GM06990 (cell line): ENCODE measurements at regions not wholly inside any gene's neighbourhood (a gene's known extent, or its start where the extent isn't known, plus 50 kb on each side); places are given as distances from the start of the nearest gene placed in this dataset.

Experiments
- DNase-seq: peaks from one replicate; pipeline ENCODE4 v3.0.0-alpha.2; 2011; ENCODE audit not compliant: insufficient read length; ENCODE audit errors: extremely low read depth
- H3K27me3 ChIP-seq: replicated peaks from 2 replicates; pipeline ENCODE4 v1.6.0; 2011; ENCODE audit warnings: low read length; ENCODE audit not compliant: control insufficient read depth, insufficient read depth
- H3K36me3 ChIP-seq: 2 replicates; pipeline ENCODE4 v1.5.1; 2011; ENCODE audit warnings: low read length; ENCODE audit not compliant: control insufficient read depth, insufficient read depth
- H3K4me3 ChIP-seq: replicated peaks from 2 replicates; pipeline ENCODE4 v1.5.1; 2011; ENCODE audit warnings: low read depth, mild to moderate bottlenecking, control low read depth, low read length
- TF ChIP-seq, protein P1 (sequence below): IDR thresholded peaks from 2 replicates; pipeline ENCODE4 v1.5.1; 2011; ENCODE audit warnings: low read length, control low read depth, mild to moderate bottlenecking, inconsistent platforms; ENCODE audit not compliant: insufficient read depth, poor library complexity, severe bottlenecking

DNA sequence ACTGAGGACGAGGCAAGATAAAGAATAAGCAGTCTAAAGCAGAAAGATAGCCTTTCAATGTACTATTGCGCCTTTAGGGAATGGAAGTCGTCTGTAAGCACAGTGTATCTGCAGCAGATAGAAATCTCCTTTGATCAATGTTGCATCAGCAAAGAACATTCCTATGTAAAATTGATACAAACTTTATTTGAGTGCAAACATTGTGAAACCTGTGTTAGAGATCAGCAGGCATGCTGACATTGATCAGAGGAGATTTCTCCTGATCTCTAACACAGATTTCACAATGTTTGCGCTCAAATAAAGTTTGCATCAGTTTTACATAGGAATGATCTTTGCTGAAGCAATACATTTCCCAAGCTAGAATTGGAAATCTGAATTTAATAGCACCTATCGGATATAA lies 1446.8 kb downstream of the MRPL39 start:
- TF ChIP-seq, protein P1, sequence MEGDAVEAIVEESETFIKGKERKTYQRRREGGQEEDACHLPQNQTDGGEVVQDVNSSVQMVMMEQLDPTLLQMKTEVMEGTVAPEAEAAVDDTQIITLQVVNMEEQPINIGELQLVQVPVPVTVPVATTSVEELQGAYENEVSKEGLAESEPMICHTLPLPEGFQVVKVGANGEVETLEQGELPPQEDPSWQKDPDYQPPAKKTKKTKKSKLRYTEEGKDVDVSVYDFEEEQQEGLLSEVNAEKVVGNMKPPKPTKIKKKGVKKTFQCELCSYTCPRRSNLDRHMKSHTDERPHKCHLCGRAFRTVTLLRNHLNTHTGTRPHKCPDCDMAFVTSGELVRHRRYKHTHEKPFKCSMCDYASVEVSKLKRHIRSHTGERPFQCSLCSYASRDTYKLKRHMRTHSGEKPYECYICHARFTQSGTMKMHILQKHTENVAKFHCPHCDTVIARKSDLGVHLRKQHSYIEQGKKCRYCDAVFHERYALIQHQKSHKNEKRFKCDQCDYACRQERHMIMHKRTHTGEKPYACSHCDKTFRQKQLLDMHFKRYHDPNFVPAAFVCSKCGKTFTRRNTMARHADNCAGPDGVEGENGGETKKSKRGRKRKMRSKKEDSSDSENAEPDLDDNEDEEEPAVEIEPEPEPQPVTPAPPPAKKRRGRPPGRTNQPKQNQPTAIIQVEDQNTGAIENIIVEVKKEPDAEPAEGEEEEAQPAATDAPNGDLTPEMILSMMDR: no peak
- no peaks in the 10 kb centered on the region for H3K27me3 ChIP-seq
- no peaks in the 10 kb centered on the region for H3K36me3 ChIP-seq
- no peak overlapping the region for H3K4me3 ChIP-seq
- no peak for DNase-seq

GRCh38 chr21:24153137-24153536 lies 1454.1 kb downstream of the MRPL39 start:
- no peaks in the 10 kb centered on the region for H3K36me3 ChIP-seq
- H3K27me3 ChIP-seq: no peaks in the 10 kb centered on the region
- no peak for DNase-seq
- TF ChIP-seq, protein P1: no peak
- no peak overlapping the region for H3K4me3 ChIP-seq

GRCh38 chr21:24150753-24151152 lies 1456.5 kb downstream of the MRPL39 start:
- no peaks in the 10 kb centered on the region for H3K36me3 ChIP-seq
- no peaks in the 10 kb centered on the region for H3K27me3 ChIP-seq
- no peak overlapping the region for H3K4me3 ChIP-seq
- TF ChIP-seq, protein P1: no peak
- DNase-seq: no peak

DNA sequence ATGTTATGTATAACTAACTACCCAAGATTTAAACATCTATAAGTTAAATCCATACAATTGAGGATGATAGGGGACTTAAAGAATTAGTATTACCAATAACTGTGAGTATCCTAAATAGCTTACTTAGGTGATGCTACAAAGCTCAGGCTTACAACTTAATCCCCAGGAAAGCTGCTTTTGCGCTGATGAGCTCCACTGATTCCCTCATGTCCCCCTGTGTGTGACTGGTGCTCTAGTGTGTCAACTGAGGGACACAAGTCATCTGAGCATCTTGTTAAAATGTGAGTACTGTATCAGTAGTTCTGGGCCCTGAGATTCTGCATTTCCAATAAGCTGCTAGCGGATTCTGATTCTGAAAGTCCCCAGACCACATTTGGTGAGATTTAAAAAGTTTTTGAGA lies 1458.8 kb downstream of the MRPL39 start:
- DNase-seq: no peak
- Histone ChIP-seq H3K4me3 (no peak overlapping the region), H3K27me3 (no peaks in the 10 kb centered on the region), H3K36me3 (no peaks in the 10 kb centered on the region)
- TF ChIP-seq, protein P1: no peak

DNA sequence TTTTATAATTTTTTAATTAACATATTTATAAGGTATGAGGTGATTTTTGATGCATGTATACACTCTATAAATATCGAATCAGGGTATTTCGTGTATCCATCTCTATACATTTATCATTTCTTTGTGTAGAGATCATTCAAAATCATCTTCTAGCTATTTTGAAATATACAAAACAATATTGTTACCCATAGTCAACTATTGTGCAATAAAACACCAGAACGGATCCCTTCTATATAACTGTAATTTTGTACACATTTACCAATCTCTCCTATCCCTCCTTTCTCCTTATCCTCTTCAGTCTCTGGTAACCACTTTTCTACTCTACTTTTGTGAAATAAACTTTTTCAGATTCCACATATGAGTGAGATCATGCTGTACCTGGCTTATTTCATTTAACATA lies 1459.6 kb downstream of the MRPL39 start:
- TF ChIP-seq, protein P1: no peak
- Histone ChIP-seq H3K27me3 (no peaks in the 10 kb centered on the region), H3K36me3 (no peaks in the 10 kb centered on the region), H3K4me3 (no peak overlapping the region)
- no peak for DNase-seq

GRCh38 chr21:24131056-24131455 lies 1476.2 kb downstream of the MRPL39 start:
- no peak for DNase-seq
- Histone ChIP-seq H3K27me3 (no peaks in the 10 kb centered on the region), H3K4me3 (no peak overlapping the region), H3K36me3 (no peaks in the 10 kb centered on the region)
- TF ChIP-seq, protein P1: no peak
